ENCODE measurements at regions not wholly inside any gene's neighbourhood (a gene's known extent, or its start where the extent isn't known, plus 50 kb on each side); places are given as distances from the start of the nearest gene placed in this dataset.

- Histone ChIP-seq H2BK120ac (replicated peaks; ENCODE audit: low read depth, low read length) (no peak overlapping the region), H2BK5ac (ENCODE audit: low read depth, low read length) (no peak overlapping the region), H3K14ac (ENCODE audit: insufficient read length) (no peak overlapping the region), H2AK5ac (ENCODE audit: low read depth, low read length) (no peak overlapping the region), H2AFZ (ENCODE audit: low read length) (no peak overlapping the region; the same call in 1 of the 2 replicates), H4K20me1 (replicated peaks in 1 of 2; ENCODE audit: control insufficient read depth in 1 of 2, insufficient read depth in 2 of 2, low read length in 2 of 2) (no peaks in the 10 kb centered on the region), H3K56ac (replicated peaks; ENCODE audit: insufficient read length, low read depth, low read length) (no peak overlapping the region), H3K79me1 (ENCODE audit: low read depth, low read length) (no peaks in the 10 kb centered on the region), H2BK12ac (ENCODE audit: low read depth, low read length) (no peak overlapping the region), H3K4ac (replicated peaks; ENCODE audit: insufficient read length, low read depth, low read length) (no peak overlapping the region), H3K27me3 (replicated peaks in 1 of 4; ENCODE audit: control insufficient read depth in 3 of 4, extremely low read depth in 1 of 4, insufficient read depth in 3 of 4, low read length in 3 of 4) (no peaks in the 10 kb centered on the region), H2BK15ac (ENCODE audit: low read length) (no peak overlapping the region), H3K9ac (replicated peaks in 1 of 4; ENCODE audit: extremely low read depth in 1 of 4, low read depth in 3 of 4, low read length in 3 of 4) (no peak overlapping the region), H4K91ac (replicated peaks; ENCODE audit: insufficient read length, low read length) (no peak overlapping the region), H3K18ac (ENCODE audit: extremely low read depth, low read length) (no peak overlapping the region), H3K23me2 (ENCODE audit: low read depth, low read length) (no peaks in the 10 kb centered on the region), H2BK20ac (ENCODE audit: low read length) (no peak overlapping the region), H3K27ac (ENCODE audit: low read depth, low read length) (no peak overlapping the region), H4K5ac (ENCODE audit: insufficient read length, low read depth, low read length) (no peak overlapping the region), H3K36me3 (ENCODE audit: control insufficient read depth in 2 of 4, insufficient read depth in 4 of 4, low read length in 3 of 4) (no peaks in the 10 kb centered on the region), H3K4me1 (replicated peaks in 1 of 4; ENCODE audit: control insufficient read depth in 3 of 4, insufficient read depth in 4 of 4, low read length in 3 of 4) (no peaks in the 10 kb centered on the region), H4K8ac (ENCODE audit: extremely low read depth, insufficient read depth, low read length) (no peak overlapping the region), H3K9me3 (ENCODE audit: insufficient read depth in 2 of 2, low read depth in 1 of 2, low read length in 1 of 2) (no peaks in the 10 kb centered on the region), H3K79me2 (ENCODE audit: control insufficient read depth in 1 of 2, insufficient read depth in 2 of 2, low read length in 2 of 2) (no peaks in the 10 kb centered on the region), H3K4me3 (ENCODE audit: extremely low read depth in 1 of 4, insufficient read depth in 2 of 4, low read depth in 3 of 4, low read length in 4 of 4) (no peak overlapping the region), H3K23ac (ENCODE audit: insufficient read length) (no peak overlapping the region), H3K4me2 (ENCODE audit: insufficient read depth in 1 of 2, low read depth in 2 of 2, low read length in 2 of 2) (no peak overlapping the region)
- ChIA-PET CTCF (ENCODE audit: partially characterized antibody) (interaction anchor here (0.5 to 2.0 kb wide), 34 partner anchors 8 to 663 kb away, joined by 3 to 14 read pairs (median 4); no protein-coding TSS in a partner anchor), POLR2A (ENCODE audit: partially characterized antibody) (no interaction called here)
- WGBS, 2 experiments (ENCODE audit: extremely low coverage in 1 of 2, insufficient coverage in 1 of 2, insufficient read length in 1 of 2, insufficient replicate concordance in 2 of 2, low coverage in 1 of 2, low lambda C conversion rate in 2 of 2, missing lambda C conversion rate in 1 of 2): 88% methylated on average over 3 of the region's 3 CpGs; no CpG with 5 or more reads in 1 of the 2 experiments
- FAIRE-seq: no peak
- DNase-seq (ENCODE audit: low read depth in 1 of 2, low spot score in 2 of 2): no peak
- TF ChIP-seq CHD1 (IDR thresholded peaks at IDR 0.05; ENCODE audit: low read depth, low read length): no peak
- no peak for TF ChIP-seq ATF3 (IDR thresholded peaks at IDR 0.05; ENCODE audit: insufficient read depth, low read depth, low read length)
- TF ChIP-seq RNF2 (IDR thresholded peaks at IDR 0.05; ENCODE audit: borderline replicate concordance, low read depth, low read length, missing control alignments, poor library complexity, severe bottlenecking): no peak
- TF ChIP-seq ASH2L (IDR thresholded peaks at IDR 0.05; ENCODE audit: low read length): no peak
- TF ChIP-seq GABPA (IDR thresholded peaks at IDR 0.05; ENCODE audit: borderline replicate concordance, insufficient read depth, low read length): no peak
- TF ChIP-seq KDM5A (IDR thresholded peaks at IDR 0.05; ENCODE audit: low read length): no peak
- no peak for TF ChIP-seq E2F6 (IDR thresholded peaks at IDR 0.05)
- no peak for TF ChIP-seq RXRA (IDR thresholded peaks at IDR 0.05; ENCODE audit: insufficient read depth, low read depth, low read length)
- TF ChIP-seq CBX5 (IDR thresholded peaks at IDR 0.05; ENCODE audit: low read depth, low read length): no peak
- no peak for TF ChIP-seq EGR1 (IDR thresholded peaks at IDR 0.05; ENCODE audit: borderline replicate concordance, low read depth, low read length)
- TF ChIP-seq NRF1 (IDR thresholded peaks at IDR 0.05; ENCODE audit: low read depth, low read length): no peak
- TF ChIP-seq CBX8 (IDR thresholded peaks at IDR 0.05; ENCODE audit: borderline replicate concordance, low read depth, low read length): no peak
- no peak for TF ChIP-seq POU5F1 (IDR thresholded peaks at IDR 0.05; ENCODE audit: low read depth, low read length)
- TF ChIP-seq BCL11A (IDR thresholded peaks at IDR 0.05; ENCODE audit: low read depth in 2 of 2, low read length in 2 of 2): no peak
Measured at GRCh38 chr4:167623241-167623572, 388.9 kb upstream of the SPOCK3 start.
